Lower leg skin (tissue), 3 donors: ENCODE measurements at regions not wholly inside any gene's neighbourhood (a gene's known extent, or its start where the extent isn't known, plus 50 kb on each side); places are given as distances from the start of the nearest gene placed in this dataset.

Experiments
- CTCF ChIP-seq, 3 donors: fragments of 450-650 bp; IDR thresholded peaks; one replicate each; pipeline ENCODE4 v1.5.1; 2016; ENCODE audit warnings: antibody characterized with exemption in 3 of 3, mild to moderate bottlenecking in 3 of 3, moderate library complexity in 2 of 3
- POLR2A ChIP-seq, 2 donors: fragments of 450-650 bp; IDR thresholded peaks; one replicate each; pipeline ENCODE4 v1.6.1; 2016 to 2017; ENCODE audit warnings: antibody characterized with exemption in 2 of 2, mild to moderate bottlenecking in 1 of 2, moderate library complexity in 1 of 2

DNA sequence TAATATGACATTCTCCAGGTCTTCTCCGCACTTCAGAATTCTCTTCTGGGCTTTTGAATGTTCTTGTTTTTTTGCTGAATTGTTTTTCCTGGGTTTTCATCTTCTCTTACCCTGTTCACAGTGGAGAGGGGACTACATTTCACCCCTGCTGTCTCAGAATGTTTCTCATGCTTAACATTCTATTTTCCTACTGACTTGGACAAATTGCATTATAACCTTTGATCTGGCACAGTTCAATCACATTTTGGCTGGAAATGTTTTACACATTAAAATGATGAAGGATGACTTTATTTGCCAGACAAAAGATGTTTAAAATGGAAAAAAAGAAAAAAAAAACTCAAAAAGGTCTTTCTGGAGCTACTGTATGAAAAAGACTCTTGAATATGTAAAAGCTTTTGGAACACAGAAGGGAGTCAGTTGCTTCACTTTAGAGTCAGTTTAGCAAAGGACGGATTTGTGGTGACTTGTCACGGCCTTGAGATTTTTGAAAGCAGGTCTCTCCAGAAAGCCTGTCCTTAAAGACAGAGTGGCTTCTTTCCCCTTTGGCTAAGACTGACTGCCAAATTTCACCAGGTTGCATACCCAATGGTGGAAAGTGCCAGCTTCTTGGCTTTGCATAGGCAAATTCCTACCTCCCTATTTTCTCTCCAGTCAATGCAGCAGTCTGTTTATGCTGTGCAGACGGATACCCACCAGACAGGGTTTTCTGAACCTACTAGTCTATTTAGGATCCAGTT is 401.0 kb upstream of the TBL1XR1 start:
- TF ChIP-seq CTCF (IDR thresholded peaks at IDR 0.05) = no peak
- TF ChIP-seq POLR2A (IDR thresholded peaks at IDR 0.05) = no peak
